PC-3 (cell line): ENCODE measurements at regions not wholly inside any gene's neighbourhood (a gene's known extent, or its start where the extent isn't known, plus 50 kb on each side); places are given as distances from the start of the nearest gene placed in this dataset.

Experiments used
- ATAC-seq: fragments of 200-7000 bp; cut with Tn5 transposase; 2 replicates; pipeline ENCODE4 v1.9.1; 2020; ENCODE audit warnings: mild to moderate bottlenecking, moderate library complexity
- BruUV-seq: library from RNA; stranded (reverse); fragments of 400-500 nt; replicated peaks from 2 replicates; lab custom pipeline; 2021; lab: Mats Ljungman, UMichigan
- CTCF ChIA-PET: fragments of 300-600 bp; sonication (Branson Sonifier 250); formaldehyde crosslinking; loops from one replicate; lab custom pipeline; 2022; ENCODE audit warnings: antibody characterized with exemption; lab: Charles Lee
- POLR2A ChIA-PET: fragments of 300-600 bp; sonication (Branson Sonifier 250); formaldehyde crosslinking; loops from one replicate; lab custom pipeline; 2022; ENCODE audit warnings: antibody characterized with exemption; ENCODE audit not compliant: unreplicated experiment; lab: Charles Lee
- DNase-seq: peaks from one replicate; pipeline ENCODE4 v3.0.0-alpha.2; 2015
- H2AFZ ChIP-seq: fragments of 300-600 bp; sonication (generic); 2 replicates; pipeline ENCODE4 v1.6.0; 2016; ENCODE audit warnings: antibody characterized with exemption, low read length
- H3F3A ChIP-seq: fragments of 300-600 bp; sonication (generic); one replicate; pipeline ENCODE4 v1.6.0; 2017; ENCODE audit warnings: antibody characterized with exemption, low read length, control low read depth, mild to moderate bottlenecking; ENCODE audit not compliant: unreplicated experiment
- H3K27ac ChIP-seq: fragments of 300-600 bp; sonication (generic); 2 replicates; pipeline ENCODE4 v1.5.1; 2016; ENCODE audit warnings: mild to moderate bottlenecking, low read length
- H3K27me3 ChIP-seq: fragments of 300-600 bp; sonication (generic); 2 replicates; pipeline ENCODE4 v1.6.1; 2016; ENCODE audit warnings: low read length, mixed read lengths
- H3K36me3 ChIP-seq: fragments of 300-600 bp; sonication (generic); 2 replicates; pipeline ENCODE4 v1.6.1; 2016; ENCODE audit warnings: low read depth, mixed run types, low read length, mixed read lengths
- H3K4me1 ChIP-seq: fragments of 300-600 bp; sonication (generic); 2 replicates; pipeline ENCODE4 v1.5.1; 2016; ENCODE audit warnings: low read length; ENCODE audit not compliant: insufficient read depth
- H3K4me2 ChIP-seq: fragments of 300-600 bp; sonication (generic); 2 replicates; pipeline ENCODE4 v1.6.0; 2016; ENCODE audit warnings: low read length
- H3K4me3 ChIP-seq: fragments of 300-600 bp; sonication (generic); 2 replicates; pipeline ENCODE4 v1.5.1; 2016; ENCODE audit warnings: mild to moderate bottlenecking, low read length, mixed read lengths
- H3K79me2 ChIP-seq: fragments of 300-600 bp; sonication (generic); 2 replicates; pipeline ENCODE4 v1.6.1; 2017; ENCODE audit warnings: low read length, mixed read lengths
- H3K9ac ChIP-seq: fragments of 300-600 bp; sonication (generic); 2 replicates; pipeline ENCODE4 v1.6.0; 2016; ENCODE audit warnings: mild to moderate bottlenecking, low read length
- H3K9me2 ChIP-seq: fragments of 300-600 bp; sonication (generic); replicated peaks from 2 replicates; pipeline ENCODE4 v1.6.1; 2016; ENCODE audit warnings: mixed run types, low read length, mixed read lengths
- H3K9me3 ChIP-seq: fragments of 300-600 bp; sonication (generic); 2 replicates; pipeline ENCODE4 v1.6.1; 2016; ENCODE audit warnings: low read length, mixed read lengths
- H4K20me1 ChIP-seq: fragments of 300-600 bp; sonication (generic); 2 replicates; pipeline ENCODE4 v1.6.1; 2016; ENCODE audit warnings: low read length, mixed read lengths
- EZH2 ChIP-seq: fragments of 300-600 bp; sonication (generic); IDR thresholded peaks from one replicate; pipeline ENCODE4 v1.6.1; 2017; ENCODE audit warnings: antibody characterized with exemption, mild to moderate bottlenecking, low read length; ENCODE audit not compliant: unreplicated experiment
- EZH2phosphoT487 ChIP-seq: fragments of 300-600 bp; sonication (generic); IDR thresholded peaks from 2 replicates; pipeline ENCODE4 v1.6.1; 2018; ENCODE audit warnings: mild to moderate bottlenecking, antibody characterized with exemption, low read length, borderline replicate concordance
- intact Hi-C: fragments of 100-400 bp; cut with micrococcal nuclease; formaldehyde crosslinking; loops from 2 replicates; pipeline ENCODE4 v1.9.0; 2023
- TF ChIP-seq, protein P1 (sequence below): fragments of 300-600 bp; sonication (generic); conservative IDR thresholded peaks from 2 replicates; pipeline ENCODE4 v1.5.1; 2017; ENCODE audit warnings: antibody characterized with exemption, low read depth, mild to moderate bottlenecking, low read length

DNA sequence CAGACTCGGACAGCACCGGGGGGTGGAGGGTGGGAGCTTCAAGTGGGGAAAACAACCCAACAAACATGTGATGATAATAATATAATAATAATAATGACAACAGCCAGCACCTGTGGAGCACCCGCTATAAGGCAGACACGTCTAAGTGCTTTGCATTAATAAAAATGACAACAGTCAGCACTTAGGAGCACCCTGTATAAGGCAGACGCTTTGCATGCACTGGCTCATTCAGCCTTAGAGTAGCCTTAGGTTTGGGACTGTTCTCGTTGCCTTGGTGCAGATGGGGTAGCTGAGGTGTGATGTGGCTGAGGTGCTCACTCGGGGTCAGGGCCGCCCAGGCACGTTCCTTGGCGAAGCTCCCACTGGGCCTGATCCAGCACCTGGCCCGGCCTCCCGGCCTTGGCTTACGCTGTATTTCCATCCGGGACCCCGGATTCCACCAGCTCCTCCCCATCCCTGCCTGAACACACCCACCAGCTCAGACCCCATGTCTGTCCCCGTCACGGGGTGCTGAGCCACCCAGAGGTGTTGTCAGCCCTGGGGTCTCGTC lies 144.0 kb upstream of the CIBAR2 start:
- intact Hi-C loops: no loop called here
- CTCF ChIA-PET: no interaction called here

DNA sequence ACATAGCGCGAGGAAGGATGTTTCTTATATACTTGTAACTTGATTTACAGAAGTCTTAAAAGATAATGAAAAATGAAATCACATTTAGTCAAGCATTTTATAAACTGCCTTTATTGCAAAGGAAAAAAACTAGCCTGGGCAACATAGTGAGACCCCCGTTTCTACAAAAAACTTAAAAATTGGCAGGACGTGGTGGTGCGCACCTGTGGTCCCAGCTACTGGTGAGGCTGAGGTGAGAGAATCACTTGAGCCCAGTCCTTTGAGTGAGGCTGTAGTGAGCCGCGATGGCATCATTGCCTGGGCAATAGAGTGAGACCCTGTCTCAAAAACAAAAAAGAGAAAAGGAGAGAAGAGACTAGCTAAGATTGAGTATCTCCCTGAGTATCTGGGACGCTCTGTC lies 145.2 kb upstream of the CIBAR2 start:
- Histone ChIP-seq H3K27me3 (no peaks in the 10 kb centered on the region), H3K79me2 (no peaks in the 10 kb centered on the region), H3K9ac (no peak overlapping the region), H2AFZ (no peak overlapping the region), H3K4me3 (no peak overlapping the region), H3K4me2 (no peak overlapping the region), H3K9me2 (no peaks in the 10 kb centered on the region), H3K9me3 (no peaks in the 10 kb centered on the region), H3F3A (no peaks in the 10 kb centered on the region), H3K27ac (no peak overlapping the region), H3K4me1 (no peaks in the 10 kb centered on the region), H4K20me1 (no peaks in the 10 kb centered on the region), H3K36me3 (no peaks in the 10 kb centered on the region; the same call in 1 of the 2 replicates)
- BruUV-seq: no TSS peak
- CTCF ChIA-PET: interaction anchor here (0.7 kb wide), 1 partner anchor 729 kb away, joined by 5 read pairs; no protein-coding TSS in a partner anchor
- POLR2A ChIA-PET: no interaction called here
- intact Hi-C loops: no loop called here
- ATAC-seq (no peak), DNase-seq (no peak)
- TF ChIP-seq EZH2phosphoT487 (no peak), EZH2 (no peak)
- TF ChIP-seq, protein P1, sequence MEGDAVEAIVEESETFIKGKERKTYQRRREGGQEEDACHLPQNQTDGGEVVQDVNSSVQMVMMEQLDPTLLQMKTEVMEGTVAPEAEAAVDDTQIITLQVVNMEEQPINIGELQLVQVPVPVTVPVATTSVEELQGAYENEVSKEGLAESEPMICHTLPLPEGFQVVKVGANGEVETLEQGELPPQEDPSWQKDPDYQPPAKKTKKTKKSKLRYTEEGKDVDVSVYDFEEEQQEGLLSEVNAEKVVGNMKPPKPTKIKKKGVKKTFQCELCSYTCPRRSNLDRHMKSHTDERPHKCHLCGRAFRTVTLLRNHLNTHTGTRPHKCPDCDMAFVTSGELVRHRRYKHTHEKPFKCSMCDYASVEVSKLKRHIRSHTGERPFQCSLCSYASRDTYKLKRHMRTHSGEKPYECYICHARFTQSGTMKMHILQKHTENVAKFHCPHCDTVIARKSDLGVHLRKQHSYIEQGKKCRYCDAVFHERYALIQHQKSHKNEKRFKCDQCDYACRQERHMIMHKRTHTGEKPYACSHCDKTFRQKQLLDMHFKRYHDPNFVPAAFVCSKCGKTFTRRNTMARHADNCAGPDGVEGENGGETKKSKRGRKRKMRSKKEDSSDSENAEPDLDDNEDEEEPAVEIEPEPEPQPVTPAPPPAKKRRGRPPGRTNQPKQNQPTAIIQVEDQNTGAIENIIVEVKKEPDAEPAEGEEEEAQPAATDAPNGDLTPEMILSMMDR: no peak

More for the DNA sequence above, 144.0 kb upstream of the CIBAR2 start:
- no peak for TF ChIP-seq EZH2
- TF ChIP-seq, protein P1: no peak
- TF ChIP-seq EZH2phosphoT487: no peak
- no peaks in the 10 kb centered on the region; the same call in 1 of the 2 replicates for H3K36me3 ChIP-seq
- H3K27me3 ChIP-seq: no peaks in the 10 kb centered on the region
- H3K4me1 ChIP-seq: no peaks in the 10 kb centered on the region
- H3K27ac ChIP-seq: no peak overlapping the region
- H3K9ac ChIP-seq: no peak overlapping the region
- H3K9me3 ChIP-seq: no peaks in the 10 kb centered on the region
- no TSS peak for BruUV-seq
- no peaks in the 10 kb centered on the region for H3K9me2 ChIP-seq
- no peak overlapping the region for H3K4me2 ChIP-seq
- DNase-seq: no peak
- H2AFZ ChIP-seq: no peak overlapping the region
- POLR2A ChIA-PET: no interaction called here
- H3K79me2 ChIP-seq: no peaks in the 10 kb centered on the region
- H4K20me1 ChIP-seq: no peaks in the 10 kb centered on the region
- no peak for ATAC-seq
- H3K4me3 ChIP-seq: no peak overlapping the region
- H3F3A ChIP-seq: no peaks in the 10 kb centered on the region

DNA sequence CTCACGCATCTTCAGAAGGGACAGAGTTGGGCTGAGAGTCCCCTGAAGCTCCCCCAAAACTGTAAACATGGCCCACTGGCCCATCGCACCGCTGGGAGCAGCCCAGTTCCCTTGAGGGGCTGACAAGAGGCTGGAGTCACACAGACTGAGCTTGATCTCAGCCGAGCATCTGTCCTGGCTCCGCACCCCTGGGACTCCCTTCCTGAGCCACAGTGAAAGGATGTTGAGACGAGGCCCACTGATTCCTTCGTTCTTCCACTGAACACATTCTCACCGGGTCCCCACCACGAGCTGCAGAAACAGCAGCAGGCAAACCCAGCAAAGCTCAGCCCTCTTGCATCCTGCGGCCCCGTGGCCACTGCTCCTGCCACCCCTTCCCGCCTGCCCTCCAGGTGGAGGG lies 145.9 kb upstream of the CIBAR2 start:
- ChIA-PET CTCF (no interaction called here), POLR2A (no interaction called here)

More for the DNA sequence above, 145.9 kb upstream of the CIBAR2 start:
- ATAC-seq (no peak), DNase-seq (no peak)
- no peaks in the 10 kb centered on the region for H3K9me2 ChIP-seq
- H3K27ac ChIP-seq: no peak overlapping the region
- no peaks in the 10 kb centered on the region for H3F3A ChIP-seq
- H3K4me1 ChIP-seq: no peaks in the 10 kb centered on the region
- no peak overlapping the region for H2AFZ ChIP-seq
- no peaks in the 10 kb centered on the region for H3K9me3 ChIP-seq
- H3K9ac ChIP-seq: no peak overlapping the region
- H3K79me2 ChIP-seq: no peaks in the 10 kb centered on the region
- H4K20me1 ChIP-seq: no peaks in the 10 kb centered on the region
- TF ChIP-seq EZH2 (no peak), EZH2phosphoT487 (no peak)
- TF ChIP-seq, protein P1: no peak
- intact Hi-C loops: no loop called here
- BruUV-seq: no TSS peak
- H3K4me3 ChIP-seq: no peak overlapping the region
- no peak overlapping the region for H3K4me2 ChIP-seq
- H3K36me3 ChIP-seq: no peaks in the 10 kb centered on the region; the same call in 1 of the 2 replicates
- H3K27me3 ChIP-seq: no peaks in the 10 kb centered on the region
